COLO668 (cell line): ENCODE measurements at regions not wholly inside any gene's neighbourhood (a gene's known extent, or its start where the extent isn't known, plus 50 kb on each side); places are given as distances from the start of the nearest gene placed in this dataset.

Source experiments
- DNase-seq: peaks from one replicate; lab custom pipeline; 2025; ENCODE audit not compliant: unreplicated experiment; lab: John Stamatoyannopoulos, UW

DNA sequence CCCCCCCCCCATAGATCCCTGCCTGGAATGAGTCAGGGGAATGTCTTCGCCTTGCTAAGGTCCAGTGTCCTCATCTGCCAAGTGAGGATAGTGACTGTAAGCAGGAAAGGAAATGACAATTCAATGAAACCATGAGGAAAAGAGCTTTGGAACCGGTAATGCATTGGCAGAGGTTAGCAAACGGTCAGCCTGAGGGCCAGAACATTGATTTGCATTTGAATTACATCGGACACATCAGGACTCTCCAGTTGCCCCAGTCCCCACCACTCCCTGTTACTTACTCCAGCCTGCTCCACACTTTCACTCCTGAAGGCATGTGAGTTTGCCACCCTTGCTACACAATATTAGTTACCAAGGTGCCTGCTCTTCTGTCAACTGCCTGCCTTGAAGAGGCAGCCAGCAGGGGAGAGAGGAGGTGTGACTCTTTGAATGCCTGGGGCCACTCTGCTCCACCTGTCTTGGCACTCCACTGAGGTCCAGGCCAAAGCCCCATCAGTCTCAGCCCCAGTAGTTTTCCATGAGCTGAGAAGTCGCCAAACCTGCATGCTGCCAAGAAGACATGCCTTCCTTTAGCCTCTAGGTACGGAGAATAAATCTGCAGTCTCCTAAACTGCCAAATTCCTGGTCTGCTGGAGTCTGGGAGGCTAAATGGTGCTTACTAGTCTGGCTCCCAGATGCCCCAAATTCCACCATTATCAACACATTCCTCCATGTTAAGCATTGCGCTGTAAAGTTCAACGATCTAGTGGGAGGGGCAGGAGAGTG, 191.7 kb upstream of the TLE3 start:
- no peak for DNase-seq

DNA sequence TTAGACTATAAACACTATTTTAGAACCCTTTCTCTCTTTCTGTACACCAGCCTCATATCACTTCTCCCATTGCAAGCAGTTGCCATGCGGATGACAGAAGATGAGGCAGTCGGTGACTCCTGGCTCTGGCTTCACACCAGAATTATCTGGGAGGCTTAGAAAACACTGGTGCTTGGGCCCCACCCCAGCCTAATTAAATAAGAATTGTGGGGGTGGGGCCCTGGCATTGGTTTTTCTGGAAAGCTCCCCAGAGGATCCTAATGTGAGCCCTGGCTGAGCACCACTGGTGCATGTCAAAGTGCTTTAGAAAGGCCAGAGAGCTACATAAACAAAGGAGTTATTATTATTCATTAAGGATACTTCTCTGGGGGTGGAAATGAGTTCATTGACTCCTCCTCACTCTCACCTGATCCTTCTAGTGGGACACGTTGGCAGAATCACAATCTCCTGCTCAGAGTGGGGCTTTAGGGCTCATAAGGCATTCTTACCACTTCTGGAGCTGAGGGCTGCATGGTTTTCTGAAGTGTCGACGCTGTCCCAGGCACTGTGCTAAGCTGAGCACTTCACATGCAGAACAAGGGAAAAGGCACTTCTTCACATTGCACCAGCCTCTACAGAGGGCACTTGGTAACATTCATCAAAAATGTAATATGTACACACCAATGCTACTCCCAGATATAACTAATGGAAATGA, 188.5 kb upstream of the TLE3 start:
- DNase-seq: no peak

DNA sequence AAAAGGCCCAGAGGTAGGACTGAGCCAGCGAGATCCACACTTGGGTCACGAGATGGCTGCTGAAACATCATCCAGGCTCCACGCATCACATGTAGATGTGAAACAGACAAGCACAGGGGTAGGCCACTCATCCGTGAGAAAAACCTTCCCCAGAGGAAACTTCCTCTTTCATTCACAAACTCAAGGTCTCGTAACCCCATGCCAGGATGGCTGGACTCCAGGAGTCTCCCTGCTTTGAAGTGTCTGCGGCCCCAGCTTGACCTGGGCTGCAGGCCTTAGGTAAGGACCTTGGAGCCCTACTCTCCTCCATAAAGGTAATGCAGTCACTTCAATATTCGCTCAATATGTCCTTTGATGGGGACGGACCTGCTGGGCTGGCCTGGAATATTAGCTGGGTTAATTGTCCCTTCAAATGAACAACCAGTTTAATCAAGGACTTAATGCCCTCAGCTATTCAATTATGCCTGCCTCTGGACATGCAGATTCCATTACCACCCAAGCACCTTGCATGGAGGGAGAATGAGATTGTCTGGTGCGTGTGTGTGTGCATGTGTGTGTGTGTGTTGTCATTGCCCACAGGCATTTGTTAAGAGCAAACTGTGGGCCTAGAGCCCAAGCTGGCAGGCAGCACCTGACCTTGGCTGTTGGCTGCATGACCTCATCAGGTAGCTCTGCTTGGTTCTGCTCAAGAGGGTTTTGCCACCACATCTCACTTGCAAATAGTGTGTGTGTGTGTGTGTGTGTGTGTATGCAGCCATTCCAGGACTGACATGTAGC, 186.9 kb upstream of the TLE3 start:
- DNase-seq: peak; percentile 22

DNA sequence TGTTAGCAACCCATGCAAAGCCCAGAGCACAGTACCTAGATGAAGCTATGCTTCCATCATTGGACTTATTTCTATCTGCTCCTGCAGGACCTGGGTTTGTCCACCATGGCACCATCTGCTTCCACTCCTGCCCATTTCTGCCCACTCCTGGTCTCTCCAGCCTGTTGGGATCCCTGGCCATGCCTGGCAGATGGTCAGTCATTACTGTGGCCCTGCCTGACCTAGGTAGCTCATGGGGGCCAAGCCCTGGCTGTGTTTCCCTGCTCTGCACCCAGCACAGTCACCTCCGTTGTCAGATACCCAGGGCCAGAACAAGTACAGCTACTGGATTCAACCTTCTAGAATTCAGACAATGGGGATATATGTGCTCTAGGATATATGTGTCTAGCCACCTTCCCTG, 185.8 kb upstream of the TLE3 start:
- DNase-seq: no peak

DNA sequence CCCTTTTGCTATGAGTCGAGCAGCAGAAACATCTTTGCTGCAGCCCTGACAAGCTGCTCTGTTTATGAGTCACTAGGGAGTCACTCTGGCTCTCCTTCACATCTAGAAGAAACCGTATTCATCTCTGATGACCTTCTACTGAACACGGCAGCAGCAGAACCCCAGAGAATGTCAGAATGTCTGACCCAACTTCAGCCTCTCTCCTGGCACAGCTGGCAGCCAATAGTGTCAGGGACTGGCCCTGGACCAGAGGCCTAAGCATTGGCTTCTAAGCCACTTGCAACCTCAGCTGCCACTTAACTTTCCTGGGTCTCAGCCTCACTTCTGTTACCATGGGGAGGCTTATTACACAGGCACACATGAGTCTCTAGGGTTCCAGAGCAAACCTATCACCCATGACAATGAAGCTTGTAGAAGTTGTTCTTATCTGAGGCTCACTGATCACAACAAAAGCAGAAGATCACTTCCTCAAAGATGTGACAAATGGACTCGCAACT, 184.1 kb upstream of the TLE3 start:
- no peak for DNase-seq

DNA sequence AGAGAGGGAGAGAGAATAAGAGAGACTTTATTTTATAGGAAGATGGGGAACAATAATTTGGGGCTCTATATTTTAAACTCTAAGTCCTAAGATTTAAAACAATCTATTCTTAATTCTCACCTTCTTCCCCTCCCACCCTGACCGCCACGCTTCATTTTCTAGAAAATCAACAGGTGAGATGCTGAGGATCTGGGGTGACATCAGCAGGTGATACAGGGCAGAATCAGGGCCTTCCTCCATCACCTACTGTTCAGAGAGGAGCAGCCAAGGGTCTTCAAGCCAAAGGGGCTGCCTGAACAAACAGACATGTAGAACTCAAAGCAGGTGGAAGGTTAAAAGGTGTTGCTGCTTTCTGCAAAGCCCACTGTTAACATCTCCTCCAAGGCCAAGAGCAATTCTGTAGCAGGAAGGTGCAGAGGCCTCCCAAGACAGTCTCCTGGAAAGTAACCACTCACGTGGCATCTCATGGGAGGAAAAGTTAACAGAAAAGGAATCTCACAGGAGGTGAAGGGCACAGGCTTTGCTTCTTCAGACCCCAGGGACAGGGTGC, 183.6 kb upstream of the TLE3 start:
- no peak for DNase-seq

DNA sequence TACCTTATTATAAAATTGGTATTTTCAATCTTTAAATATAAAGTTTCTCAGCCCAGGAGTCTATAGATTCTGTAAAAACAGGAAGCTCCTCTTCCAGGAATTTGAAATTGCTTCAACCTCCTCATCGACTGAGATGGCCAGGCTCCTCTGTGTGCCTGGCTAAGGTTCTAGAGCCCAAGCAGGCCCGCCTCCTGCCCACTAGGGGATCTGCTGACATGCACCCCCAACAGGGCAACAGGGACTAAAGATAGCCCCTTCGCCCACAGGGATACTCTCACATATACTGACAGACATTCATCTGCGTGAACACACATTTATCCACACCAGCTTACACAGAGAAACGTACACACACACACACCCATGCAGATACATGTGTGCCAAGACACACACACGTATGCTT, 183.1 kb upstream of the TLE3 start:
- DNase-seq: no peak

DNA sequence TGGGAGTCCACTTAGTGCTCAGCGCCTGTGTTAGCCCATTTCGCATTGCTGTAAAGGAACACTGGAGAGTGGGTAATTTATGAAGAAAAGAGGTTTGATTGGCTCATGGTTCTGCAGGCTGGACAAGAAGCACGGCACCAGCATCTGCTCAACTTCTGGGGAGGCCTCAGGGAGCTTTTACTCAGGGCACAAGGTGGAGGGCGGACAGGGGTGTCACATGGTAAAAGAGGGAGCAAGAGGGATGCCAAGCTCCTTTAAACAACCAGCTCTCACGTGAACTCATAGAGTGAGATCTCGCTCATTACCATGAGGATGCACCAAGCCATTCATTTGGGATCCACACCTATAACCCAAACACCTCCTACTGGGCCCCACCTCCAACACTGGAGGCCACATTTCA, 181.4 kb upstream of the TLE3 start:
- DNase-seq: no peak

DNA sequence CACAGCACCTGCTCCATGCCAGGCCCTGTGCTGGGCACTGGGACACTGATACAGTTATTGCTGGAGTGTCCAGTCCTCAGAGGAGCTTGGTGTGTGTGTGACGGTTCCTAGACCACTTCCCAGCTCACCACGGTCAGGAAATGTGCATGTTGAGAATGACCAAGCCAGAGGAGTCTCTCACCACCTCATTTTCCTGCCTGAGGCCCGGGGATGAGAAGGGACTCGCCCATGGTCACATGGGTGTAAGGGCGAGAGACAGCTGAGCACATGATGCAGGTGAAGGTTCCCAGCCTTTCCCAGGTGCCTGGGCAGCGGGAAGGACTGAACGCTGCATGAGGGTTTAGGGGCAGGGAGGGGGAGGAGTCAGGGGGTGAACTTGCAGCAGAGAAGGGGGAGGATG, 180.9 kb upstream of the TLE3 start:
- no peak for DNase-seq

DNA sequence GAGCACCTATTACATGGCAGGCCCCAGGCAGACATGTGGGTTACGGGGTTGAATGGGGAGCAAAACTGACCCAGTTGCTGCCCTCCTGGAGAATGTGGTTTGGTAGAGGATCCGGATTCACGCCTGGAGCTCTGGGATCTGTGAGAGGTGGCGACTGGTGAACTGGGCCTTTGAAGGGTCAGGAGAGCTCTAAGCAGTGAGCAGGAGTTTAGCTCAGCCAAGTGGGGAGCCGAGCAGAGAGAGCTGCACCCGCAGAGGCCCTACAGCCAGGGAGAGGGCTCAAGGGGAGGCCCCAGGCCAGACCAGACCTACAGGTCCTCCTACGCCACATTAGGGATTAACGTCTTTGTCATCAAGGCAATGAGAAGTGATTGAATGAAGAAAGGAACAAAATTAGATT, 179.8 kb upstream of the TLE3 start:
- no peak for DNase-seq

DNA sequence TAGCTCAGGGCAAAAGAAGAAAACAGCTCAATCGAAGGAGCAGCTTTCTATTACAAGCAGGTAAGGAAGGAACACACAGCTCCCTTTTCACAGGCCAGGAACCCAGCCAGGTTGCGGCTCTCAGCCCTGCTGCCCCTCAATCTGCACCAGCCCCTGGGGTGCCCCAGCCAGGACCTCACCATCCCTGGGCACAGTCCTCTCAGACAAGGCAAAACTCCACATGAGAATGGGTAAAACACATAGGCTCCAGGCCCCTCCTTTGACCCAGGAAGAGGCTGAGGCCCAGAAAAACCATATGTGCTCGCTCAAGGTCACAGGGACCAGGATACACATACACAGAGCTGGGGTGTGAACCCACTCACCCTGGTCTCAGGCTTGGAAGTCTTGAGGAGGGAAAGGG, 178.7 kb upstream of the TLE3 start:
- DNase-seq: no peak

DNA sequence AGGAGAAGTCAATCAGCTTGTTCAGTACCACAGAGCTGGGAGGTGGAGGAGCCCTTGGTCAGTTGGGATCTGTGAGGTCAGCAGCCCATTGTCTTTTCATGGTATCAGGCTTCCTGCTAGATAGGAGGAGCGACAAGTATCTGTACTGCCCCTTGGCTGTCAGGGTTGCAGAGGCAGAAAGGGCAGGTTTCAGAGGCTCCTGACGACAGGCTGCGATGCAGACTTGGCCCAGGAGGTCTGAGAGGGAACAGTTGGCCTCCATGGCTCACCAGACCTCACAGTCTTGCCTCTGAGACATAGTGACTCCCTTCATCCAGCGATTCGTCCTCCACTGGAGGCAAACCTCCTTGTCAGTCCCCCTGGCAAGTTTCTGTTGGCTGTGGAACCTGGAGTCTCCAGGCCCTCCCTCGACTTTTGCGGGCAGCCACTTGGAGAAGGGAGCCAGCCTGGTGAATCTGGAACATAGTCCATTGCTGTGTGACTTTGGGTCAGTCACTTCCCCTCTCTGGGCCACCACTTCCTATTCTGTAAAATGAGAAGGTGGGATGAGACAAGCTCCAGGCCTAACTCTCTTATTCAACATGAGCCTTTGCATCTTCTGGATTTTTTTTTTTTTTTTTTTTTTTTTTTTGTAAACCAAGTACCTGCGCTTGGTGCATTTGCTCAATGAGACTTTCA, 177.9 kb upstream of the TLE3 start:
- DNase-seq: no peak

DNA sequence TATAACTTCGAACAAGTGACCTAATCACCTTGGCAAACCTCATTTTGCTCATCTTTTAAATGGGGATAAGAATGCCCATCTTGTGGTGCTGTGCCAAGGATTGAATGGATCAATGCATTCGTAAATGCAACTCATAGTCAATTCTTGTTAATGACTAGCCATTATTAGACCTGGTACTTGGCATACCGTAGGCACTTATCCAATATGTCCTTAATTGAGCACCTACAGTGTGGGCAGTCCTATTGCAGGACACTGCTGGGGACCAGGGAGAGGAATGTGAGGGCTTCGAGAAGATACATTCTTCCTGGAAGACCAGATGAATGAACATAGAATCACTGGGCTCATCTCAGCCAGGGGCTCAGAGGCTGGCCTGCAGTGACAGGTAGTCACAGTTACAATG, 177.2 kb upstream of the TLE3 start:
- DNase-seq: no peak

DNA sequence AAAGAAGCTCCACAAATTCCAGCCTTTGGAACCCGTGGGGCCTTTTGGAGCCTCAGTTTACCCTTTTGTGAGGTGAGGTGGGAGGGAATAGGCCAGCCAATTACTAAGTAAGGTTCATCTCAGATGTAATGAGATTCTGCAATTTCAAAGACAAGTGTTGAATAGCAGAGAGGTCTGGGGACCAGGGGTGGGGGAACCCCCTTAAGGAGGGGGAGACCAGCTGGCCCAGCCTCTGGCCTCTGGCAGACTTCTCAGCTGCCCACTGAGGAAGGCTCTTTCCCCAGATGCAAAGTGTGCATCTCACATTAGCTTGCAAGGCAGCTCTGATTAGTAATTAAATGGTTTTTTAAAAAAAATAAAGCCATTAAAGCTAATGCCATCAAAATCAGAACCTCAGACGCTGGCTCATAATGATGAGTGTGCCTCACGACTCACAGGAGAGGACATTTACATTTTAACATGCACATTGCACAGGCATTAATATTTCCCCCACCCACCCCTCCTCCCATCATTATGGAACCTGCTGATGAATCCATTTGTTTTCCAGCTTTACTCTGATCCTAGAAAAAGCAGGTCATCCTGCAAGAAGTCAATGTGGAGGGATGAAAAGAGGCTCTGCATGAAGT, 176.7 kb upstream of the TLE3 start:
- DNase-seq: no peak

DNA sequence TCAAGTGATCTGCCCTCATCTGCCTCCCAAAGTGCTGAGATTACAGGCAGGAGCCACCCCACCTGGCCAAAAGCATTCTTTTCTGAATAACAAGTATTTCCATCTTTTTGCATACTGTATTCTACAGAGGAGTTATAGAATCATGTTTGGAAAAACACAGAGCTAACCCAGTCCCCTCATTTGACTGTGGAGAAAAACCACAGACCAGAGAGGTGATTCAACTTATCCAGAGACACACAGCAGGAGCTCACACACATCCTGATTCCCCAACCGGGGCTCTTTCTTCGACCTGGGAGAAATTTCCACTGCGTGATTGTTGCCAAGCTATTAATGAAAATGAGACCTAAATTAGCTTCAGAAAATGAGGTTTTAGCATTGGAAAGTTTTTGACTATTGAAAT, 176.1 kb upstream of the TLE3 start:
- no peak for DNase-seq

DNA sequence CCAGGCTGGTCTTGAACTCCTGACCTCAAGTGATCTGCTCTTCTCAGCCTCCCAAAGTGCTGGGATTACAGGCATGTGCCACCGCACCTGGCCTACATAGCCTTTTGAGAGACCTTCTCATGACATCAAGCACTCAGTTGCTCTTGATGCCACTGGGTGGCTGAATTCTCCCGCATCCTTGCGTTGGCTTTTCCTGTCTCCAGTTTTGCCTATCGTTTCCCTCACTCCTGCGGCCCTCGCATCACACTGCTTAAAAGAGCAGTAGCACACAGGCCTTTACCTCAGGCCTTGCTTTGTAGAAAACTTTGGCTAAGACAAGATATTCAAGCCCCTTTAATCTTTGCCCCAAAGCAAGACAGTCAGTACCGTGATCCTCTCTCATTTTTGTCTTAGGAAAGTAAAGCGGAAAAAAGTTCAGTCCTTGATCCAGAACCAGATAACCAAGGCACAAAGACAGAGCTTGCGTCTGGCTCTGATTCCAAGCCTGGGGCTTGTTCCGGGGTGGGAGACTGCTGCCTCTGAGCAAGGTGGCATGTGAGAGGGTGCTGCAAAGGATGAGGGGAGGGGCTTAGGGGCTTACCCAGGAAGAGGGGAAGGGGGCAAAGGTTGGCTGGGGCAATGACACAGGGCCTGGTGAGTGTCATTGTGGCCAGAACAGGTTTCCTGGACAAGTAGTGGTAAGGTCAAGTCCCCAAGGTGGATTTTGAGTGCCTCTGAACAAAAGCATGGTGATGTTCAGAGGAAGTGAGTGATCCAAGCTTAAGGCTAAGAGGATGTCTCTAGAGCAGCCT, 175.0 kb upstream of the TLE3 start:
- no peak for DNase-seq

DNA sequence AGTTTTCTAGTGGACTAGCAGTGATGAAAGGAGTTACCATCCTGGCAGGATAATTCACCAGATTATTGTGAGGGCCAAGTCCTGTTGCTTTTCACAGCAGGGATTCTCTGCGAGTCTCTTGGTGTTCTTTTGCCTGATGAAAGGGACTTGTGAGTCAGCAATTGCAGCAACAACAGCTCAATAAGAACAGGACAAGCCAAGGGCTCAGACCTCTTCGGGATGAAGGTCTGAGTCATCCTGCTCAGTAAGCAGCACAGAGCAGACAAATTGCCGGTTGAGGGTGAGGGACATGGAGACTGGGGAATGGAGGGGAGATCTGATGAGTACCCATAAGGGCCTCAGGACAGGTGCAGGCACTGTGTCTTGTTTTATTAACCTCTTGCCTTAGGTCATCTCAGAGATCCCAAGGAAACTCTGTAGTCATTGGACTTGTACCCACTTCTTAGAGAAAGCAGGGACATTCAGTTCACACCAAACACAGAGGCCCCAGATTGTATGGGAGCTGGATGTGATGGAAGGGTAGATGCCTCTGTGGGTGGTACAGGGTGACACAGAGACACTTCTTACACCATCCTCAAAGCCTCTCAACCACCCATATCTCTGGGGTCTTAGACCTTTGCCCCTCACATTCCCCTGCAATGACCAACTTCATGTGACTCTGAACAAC, 173.8 kb upstream of the TLE3 start:
- DNase-seq: no peak

DNA sequence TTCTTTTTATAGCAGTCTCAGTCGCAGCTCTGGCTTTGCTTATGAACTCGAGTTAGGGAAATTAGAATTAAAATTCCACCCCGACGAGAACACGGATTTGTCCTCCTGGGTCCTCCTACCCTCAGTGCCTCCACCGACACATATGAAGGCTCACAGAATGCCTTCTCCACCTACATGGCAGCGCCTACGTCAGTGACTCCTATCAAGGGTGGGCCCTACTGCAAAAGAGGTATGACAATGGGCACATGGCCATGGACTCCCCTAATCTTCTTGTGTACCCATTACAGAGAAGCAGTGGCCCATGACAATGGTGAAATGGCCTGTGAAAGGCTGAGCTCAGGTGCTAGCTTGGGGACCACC, 173.0 kb upstream of the TLE3 start:
- DNase-seq: no peak

DNA sequence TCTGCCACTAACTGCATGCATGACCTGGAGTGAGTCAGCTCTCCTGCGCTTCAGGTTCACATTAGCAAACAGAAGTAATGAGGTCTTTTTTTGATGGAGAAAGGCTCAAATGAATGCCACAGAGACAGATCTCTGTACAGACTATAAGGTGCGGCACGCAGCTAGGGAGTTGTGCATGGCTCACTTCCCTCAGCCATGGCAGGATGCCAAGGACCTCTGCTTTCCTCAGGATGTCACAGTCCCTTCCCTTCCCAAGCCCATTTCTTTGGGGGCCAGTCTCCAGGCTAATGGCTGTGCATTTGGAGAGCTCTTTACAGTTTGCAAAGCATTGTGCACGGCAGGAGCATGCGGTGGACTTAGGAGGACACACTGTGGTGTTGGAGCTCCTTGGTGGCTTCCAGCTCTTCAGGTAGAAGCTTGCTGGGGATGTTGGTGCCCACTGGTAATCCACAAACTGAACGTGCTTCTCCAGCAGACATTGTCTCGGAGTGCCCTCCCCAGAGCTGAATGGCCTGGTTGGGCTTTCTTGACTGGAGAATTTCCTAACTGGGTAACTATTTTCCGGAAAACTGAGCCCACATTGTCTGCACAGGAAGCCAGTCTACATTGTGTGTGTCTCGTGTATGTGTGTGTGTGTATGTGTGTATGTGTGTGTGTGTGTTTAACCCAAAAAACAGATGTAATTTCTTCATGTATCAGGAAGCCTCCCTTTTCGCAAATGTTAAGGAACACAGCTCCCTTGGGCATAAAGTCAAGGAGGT, 172.5 kb upstream of the TLE3 start:
- peak; percentile 73 for DNase-seq
